SK-N-MC (cell line): ENCODE measurements at regions not wholly inside any gene's neighbourhood (a gene's known extent, or its start where the extent isn't known, plus 50 kb on each side); places are given as distances from the start of the nearest gene placed in this dataset.

Source experiments
- EZH2 ChIP-seq: fragments of 200-600 bp; sonication (generic); IDR thresholded peaks from one replicate; pipeline ENCODE4 v1.6.1; 2017; ENCODE audit warnings: antibody characterized with exemption
- POLR2AphosphoS5 ChIP-seq: IDR thresholded peaks from 2 replicates; pipeline ENCODE4 v1.6.1; 2012; ENCODE audit warnings: mild to moderate bottlenecking, low read depth, low read length, borderline replicate concordance

DNA sequence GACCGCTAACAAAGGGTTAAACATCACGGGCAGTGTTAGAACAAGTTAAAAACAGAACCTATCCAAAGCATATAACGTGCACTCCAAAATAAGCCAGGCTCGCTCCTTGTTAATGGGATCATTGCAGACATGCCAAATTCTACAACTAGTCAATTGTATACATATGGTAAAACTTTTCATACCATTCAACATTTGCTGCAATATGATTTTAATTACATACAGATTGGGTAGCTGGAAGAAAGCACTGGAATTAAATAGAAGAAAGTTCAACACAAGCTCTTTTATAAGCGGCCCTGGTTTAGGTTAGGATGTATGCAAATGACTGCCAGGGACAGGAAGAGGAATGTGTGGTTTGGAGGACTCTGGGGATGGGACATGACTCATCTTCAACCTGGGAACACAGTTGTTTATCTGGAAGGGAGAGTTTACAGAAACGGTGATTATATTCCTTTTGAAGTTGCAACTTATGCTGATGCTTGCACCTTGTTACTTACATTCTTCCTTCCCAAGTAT is 62.5 kb upstream of the TIAM2 start:
- peak; percentile 32; the same call in 1 of the 2 replicates for TF ChIP-seq POLR2AphosphoS5
- no peak for TF ChIP-seq EZH2
